Esophagus muscularis mucosa (tissue), 3 donors: ENCODE measurements at regions not wholly inside any gene's neighbourhood (a gene's known extent, or its start where the extent isn't known, plus 50 kb on each side); places are given as distances from the start of the nearest gene placed in this dataset.

Experiments used
- EP300 ChIP-seq: sonication (generic); formaldehyde crosslinking; IDR thresholded peaks from one replicate; pipeline ENCODE4 v1.6.1; 2017; ENCODE audit warnings: antibody characterized with exemption
- POLR2A ChIP-seq: fragments of 450-650 bp; IDR thresholded peaks from one replicate; pipeline ENCODE4 v1.6.1; 2017; ENCODE audit warnings: antibody characterized with exemption, moderate library complexity, mild to moderate bottlenecking, low read depth
- POLR2AphosphoS5 ChIP-seq, 2 donors: sonication (generic); formaldehyde crosslinking; IDR thresholded peaks; one replicate each; pipeline ENCODE4 v1.6.1; 2017; ENCODE audit warnings: antibody characterized with exemption in 2 of 2

DNA sequence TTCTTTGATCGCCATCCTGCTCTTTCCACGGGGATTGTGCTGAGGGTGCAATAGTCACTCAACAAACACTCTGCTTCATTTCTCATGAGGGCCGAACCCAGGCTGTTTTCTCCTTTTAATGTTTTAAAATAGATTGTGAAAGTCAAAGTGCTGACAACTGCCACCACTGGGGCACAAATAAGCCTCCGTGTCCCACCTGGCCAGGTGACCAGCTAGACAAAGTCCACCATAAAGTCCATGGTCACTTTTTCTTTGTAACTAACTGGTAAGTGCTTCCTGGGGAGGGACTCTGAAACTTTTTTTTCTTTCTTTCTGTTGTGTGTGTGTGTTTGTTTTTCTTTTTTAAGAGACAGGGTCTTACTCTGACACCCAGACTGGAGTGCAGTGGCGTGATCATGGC lies 219.8 kb downstream of the LY86 start:
- TF ChIP-seq POLR2A (no peak), EP300 (no peak), POLR2AphosphoS5 (IDR thresholded peaks at IDR 0.05) (no peak)
